ENCODE measurements at regions not wholly inside any gene's neighbourhood (a gene's known extent, or its start where the extent isn't known, plus 50 kb on each side); places are given as distances from the start of the nearest gene placed in this dataset.

DNA sequence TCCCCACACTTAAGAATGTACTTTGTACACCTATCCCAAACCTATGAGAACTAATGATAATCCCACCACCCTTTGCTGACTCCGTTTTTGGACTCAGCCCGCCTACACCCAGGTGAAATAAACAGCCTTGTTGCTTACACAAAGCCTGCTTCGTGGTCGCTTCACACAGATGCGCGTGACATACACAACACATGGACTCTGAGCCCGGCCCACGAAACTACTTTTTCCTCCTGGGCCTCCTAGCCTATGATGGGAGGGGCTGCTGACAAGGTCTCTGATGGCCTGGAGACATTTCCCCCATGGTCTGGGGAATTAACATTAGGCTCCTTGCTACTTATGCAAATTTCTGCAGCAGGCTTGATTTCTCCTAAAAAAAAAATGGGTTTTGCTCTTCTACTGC is 1176.4 kb upstream of the RAG2 start:
- Mint-ChIP-seq H3K36me3 (ENCODE audit: low read depth, unreplicated experiment) (no peaks in the 10 kb centered on the region), H3K4me1 (ENCODE audit: unreplicated experiment) (no peaks in the 10 kb centered on the region), H3K27me3 (ENCODE audit: unreplicated experiment) (no peaks in the 10 kb centered on the region), H3K4me3 (ENCODE audit: unreplicated experiment) (no peak overlapping the region), H3K9me3 (ENCODE audit: unreplicated experiment) (no peaks in the 10 kb centered on the region), H3K27ac (ENCODE audit: unreplicated experiment) (no peak overlapping the region)
- no peak for TF ChIP-seq CTCF (IDR thresholded peaks at IDR 0.05; ENCODE audit: unreplicated experiment)
- DNase-seq (ENCODE audit: low spot score): no peak

- no peak for DNase-seq (ENCODE audit: low spot score)
- Mint-ChIP-seq H3K4me1 (ENCODE audit: unreplicated experiment) (no peaks in the 10 kb centered on the region), H3K4me3 (ENCODE audit: unreplicated experiment) (no peak overlapping the region), H3K9me3 (ENCODE audit: unreplicated experiment) (no peaks in the 10 kb centered on the region), H3K27ac (ENCODE audit: unreplicated experiment) (no peak overlapping the region), H3K36me3 (ENCODE audit: low read depth, unreplicated experiment) (no peaks in the 10 kb centered on the region), H3K27me3 (ENCODE audit: unreplicated experiment) (no peaks in the 10 kb centered on the region)
- TF ChIP-seq CTCF (IDR thresholded peaks at IDR 0.05; ENCODE audit: unreplicated experiment): no peak
These were observed 1172.1 kb upstream of the RAG2 start for GRCh38 chr11:37770145-37770544.

DNA sequence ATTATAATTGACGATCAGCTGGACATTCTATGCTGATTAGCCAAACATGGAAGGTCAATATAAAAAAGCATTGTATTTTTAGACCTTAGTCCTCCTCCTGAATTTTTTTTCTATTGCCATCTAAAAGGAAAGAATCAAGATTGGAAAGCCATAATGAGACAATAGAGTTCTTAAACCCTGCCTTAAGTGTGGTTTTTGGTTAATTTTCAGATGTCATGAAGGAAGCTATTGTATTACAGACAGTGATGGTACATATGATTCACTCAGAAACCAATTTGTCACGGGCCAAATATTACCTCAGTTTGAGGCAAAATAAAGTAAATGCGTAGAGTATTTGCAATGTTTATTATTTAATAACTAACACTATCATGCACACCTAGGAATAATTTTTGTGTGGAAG is 1164.0 kb upstream of the RAG2 start:
- no peaks in the 10 kb centered on the region for H3K4me1 Mint-ChIP-seq (ENCODE audit: unreplicated experiment)
- no peaks in the 10 kb centered on the region for H3K27me3 Mint-ChIP-seq (ENCODE audit: unreplicated experiment)
- H3K9me3 Mint-ChIP-seq (ENCODE audit: unreplicated experiment): no peaks in the 10 kb centered on the region
- TF ChIP-seq CTCF (IDR thresholded peaks at IDR 0.05; ENCODE audit: unreplicated experiment): no peak
- no peak overlapping the region for H3K27ac Mint-ChIP-seq (ENCODE audit: unreplicated experiment)
- no peak for DNase-seq (ENCODE audit: low spot score)
- no peaks in the 10 kb centered on the region for H3K36me3 Mint-ChIP-seq (ENCODE audit: low read depth, unreplicated experiment)
- H3K4me3 Mint-ChIP-seq (ENCODE audit: unreplicated experiment): no peak overlapping the region

DNA sequence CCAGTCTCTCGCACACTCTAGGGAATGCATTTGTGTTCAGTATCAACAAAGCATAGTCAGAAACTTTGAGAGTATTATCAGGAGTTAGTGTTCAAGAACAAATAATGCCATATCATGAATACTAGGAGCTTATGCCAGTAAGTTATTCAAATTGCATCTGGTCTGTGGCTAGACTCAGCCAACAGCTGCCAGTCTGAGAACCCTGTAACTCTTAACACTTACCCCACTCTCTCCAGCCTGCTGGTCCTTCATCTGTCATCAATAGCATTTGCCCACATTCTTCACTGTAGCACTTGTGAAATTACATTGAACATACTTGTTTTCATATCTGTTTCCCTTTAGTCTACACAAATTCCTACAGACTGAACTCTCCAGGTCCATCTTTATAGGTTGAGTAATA is 1157.5 kb upstream of the RAG2 start:
- no peaks in the 10 kb centered on the region for H3K9me3 Mint-ChIP-seq (ENCODE audit: unreplicated experiment)
- TF ChIP-seq CTCF (IDR thresholded peaks at IDR 0.05; ENCODE audit: unreplicated experiment): no peak
- DNase-seq (ENCODE audit: low spot score): no peak
- no peak overlapping the region for H3K27ac Mint-ChIP-seq (ENCODE audit: unreplicated experiment)
- H3K4me1 Mint-ChIP-seq (ENCODE audit: unreplicated experiment): no peaks in the 10 kb centered on the region
- H3K4me3 Mint-ChIP-seq (ENCODE audit: unreplicated experiment): no peak overlapping the region
- H3K27me3 Mint-ChIP-seq (ENCODE audit: unreplicated experiment): no peaks in the 10 kb centered on the region
- H3K36me3 Mint-ChIP-seq (ENCODE audit: low read depth, unreplicated experiment): no peaks in the 10 kb centered on the region

DNA sequence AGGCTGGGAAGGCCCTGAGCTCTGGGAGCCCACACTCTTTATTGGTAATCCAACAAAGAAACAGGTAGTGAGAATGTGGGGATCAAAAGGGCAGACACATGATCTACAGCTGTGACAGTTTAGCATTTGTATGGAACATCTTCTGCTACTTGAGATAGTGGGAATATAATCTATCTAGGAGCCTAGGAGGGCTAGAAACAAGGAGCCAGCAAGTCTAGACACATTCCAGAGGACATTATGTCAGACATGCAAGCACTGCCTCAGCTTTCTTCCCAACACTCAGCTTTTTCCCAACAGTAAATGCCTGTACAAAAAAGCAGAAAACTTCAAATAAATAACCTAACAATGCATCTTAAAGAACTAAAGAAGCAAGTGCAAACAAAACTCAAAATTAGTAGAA is 1150.6 kb upstream of the RAG2 start:
- no peak for DNase-seq (ENCODE audit: low spot score)
- Mint-ChIP-seq H3K27me3 (ENCODE audit: unreplicated experiment) (no peaks in the 10 kb centered on the region), H3K36me3 (ENCODE audit: low read depth, unreplicated experiment) (no peaks in the 10 kb centered on the region), H3K4me3 (ENCODE audit: unreplicated experiment) (no peak overlapping the region), H3K27ac (ENCODE audit: unreplicated experiment) (no peak overlapping the region), H3K4me1 (ENCODE audit: unreplicated experiment) (no peaks in the 10 kb centered on the region), H3K9me3 (ENCODE audit: unreplicated experiment) (no peaks in the 10 kb centered on the region)
- TF ChIP-seq CTCF (IDR thresholded peaks at IDR 0.05; ENCODE audit: unreplicated experiment): no peak
